Epithelial cell of proximal tubule (primary cell): ENCODE measurements at regions not wholly inside any gene's neighbourhood (a gene's known extent, or its start where the extent isn't known, plus 50 kb on each side); places are given as distances from the start of the nearest gene placed in this dataset.

Source experiments
- DNase-seq: peaks from one replicate; pipeline ENCODE4 v3.0.0-alpha.2; 2011; ENCODE audit warnings: low read depth
- H3K4me3 ChIP-seq: 2 replicates; pipeline ENCODE4 v1.5.1; 2011; ENCODE audit warnings: low read depth, mild to moderate bottlenecking, low read length
- CTCF ChIP-seq: conservative IDR thresholded peaks from 2 replicates; pipeline ENCODE4 v1.5.1; 2012; ENCODE audit warnings: low read depth, mild to moderate bottlenecking, low read length

DNA sequence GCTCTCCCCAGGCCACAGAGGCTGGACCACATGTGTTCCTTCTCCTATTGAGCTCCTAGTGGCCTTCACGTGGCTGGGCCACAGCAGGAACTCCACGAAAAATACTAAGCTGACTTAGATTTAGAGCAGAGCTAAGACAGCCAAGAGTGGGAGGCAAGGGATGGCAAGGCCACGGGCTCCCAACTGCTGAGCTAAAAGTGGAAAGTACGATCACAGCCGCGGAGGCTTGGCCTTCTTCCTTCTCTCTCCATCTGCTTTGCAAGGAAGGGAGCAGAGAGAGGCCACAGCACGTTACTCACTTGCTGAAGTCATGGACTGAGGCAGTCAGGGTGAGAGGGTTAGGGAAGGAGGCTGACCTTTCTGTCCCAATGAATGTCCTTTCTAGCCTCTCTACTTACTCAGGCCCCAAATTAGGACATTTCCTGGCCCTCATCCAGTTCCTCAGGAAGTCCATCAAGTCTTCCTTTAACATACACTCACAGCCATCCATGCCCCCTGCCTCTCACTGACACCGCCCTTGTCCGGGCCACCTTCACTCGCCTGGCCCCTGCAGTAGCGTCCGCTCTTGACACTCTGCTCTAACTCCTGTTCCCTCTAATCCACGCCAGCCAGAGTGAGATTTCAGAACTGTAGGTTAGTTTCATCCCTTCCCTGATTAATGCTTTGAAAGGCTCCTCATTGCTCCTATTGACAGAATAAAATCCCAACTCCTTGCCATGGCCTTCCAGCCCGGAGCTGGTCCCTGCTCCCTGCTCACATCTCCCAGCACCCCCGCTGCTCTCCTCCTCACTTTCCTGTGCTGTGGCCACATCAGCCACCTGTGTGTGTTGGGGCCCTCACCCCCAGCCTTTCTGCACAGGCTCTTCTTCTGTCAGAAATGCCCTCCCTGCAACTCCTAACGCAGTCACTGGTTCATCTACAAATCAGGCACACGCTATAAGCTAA, 204.2 kb downstream of the CYP26B1 start:
- no peak for TF ChIP-seq CTCF
- no peak overlapping the region for H3K4me3 ChIP-seq
- DNase-seq, result no peak

GRCh38 chr2:71941726-71942525, 205.7 kb downstream of the CYP26B1 start:
- no peak for DNase-seq
- no peak for TF ChIP-seq CTCF
- no peak overlapping the region for H3K4me3 ChIP-seq

DNA sequence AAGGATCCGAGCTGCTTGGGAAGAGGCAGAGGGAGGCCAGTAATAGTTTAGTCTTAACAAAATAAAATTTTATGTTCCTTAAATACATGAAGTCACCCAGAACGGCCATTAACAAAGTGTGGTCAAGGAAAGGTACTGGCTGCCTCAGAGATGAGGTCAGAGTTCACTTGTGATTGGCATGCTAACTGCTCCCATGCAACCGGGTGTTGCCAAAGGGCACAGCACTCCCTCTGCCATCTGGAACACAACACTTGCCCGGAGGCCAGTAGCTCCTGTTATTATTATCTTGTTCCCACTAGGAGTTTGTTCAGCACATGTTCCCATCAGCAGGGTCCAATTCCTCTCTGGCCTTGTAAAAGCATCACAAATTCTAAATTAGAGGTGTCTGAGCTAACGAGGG, 207.0 kb downstream of the CYP26B1 start:
- no peak overlapping the region for H3K4me3 ChIP-seq
- TF ChIP-seq CTCF, result no peak
- no peak for DNase-seq

DNA sequence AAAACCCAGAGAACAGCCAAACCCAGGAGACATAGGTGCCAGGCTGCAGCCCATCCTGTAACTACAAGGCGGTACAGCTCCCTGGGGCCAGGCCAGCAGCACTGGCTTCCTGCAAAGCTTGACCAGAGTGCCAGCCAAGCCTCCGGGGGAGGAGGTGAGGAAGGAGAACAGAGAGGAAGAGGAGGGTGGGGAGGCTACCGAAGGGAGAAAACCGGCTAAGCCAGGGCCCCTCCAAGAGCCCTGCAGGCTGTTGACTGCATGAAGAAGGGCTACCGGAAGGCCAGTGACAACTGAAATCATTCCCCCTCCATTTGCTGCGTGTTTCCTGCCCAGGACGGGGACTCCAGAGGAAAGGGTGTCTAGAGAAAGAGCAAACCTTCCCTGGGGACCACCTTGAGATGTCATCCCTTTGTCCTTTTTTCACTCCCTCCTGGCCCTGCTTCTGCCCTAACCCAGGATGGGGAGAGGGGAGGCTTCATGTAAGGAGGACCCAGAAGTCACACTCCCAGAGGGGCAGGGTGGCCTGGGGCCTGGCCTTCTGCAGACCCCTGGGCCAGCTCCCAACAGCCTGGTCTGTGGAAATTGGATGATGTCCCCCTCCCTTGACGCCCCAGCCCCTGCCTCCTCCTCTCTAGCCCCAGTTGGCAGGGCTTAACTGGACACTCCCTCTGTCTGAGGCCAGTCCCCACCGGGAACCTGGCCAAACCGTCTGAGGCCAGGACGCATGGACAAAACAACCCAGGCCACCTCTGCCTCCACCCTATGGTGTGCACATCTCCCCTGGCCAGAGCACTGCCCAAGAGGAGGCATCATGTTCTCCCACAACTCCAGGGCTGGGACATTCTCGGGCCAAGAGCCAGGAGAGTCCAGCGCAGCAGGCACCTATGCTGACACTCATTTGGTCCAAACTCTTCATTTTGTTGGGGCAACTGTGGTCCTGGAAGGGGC, 207.8 kb downstream of the CYP26B1 start:
- no peak for DNase-seq
- H3K4me3 ChIP-seq, result no peak overlapping the region
- no peak for TF ChIP-seq CTCF

DNA sequence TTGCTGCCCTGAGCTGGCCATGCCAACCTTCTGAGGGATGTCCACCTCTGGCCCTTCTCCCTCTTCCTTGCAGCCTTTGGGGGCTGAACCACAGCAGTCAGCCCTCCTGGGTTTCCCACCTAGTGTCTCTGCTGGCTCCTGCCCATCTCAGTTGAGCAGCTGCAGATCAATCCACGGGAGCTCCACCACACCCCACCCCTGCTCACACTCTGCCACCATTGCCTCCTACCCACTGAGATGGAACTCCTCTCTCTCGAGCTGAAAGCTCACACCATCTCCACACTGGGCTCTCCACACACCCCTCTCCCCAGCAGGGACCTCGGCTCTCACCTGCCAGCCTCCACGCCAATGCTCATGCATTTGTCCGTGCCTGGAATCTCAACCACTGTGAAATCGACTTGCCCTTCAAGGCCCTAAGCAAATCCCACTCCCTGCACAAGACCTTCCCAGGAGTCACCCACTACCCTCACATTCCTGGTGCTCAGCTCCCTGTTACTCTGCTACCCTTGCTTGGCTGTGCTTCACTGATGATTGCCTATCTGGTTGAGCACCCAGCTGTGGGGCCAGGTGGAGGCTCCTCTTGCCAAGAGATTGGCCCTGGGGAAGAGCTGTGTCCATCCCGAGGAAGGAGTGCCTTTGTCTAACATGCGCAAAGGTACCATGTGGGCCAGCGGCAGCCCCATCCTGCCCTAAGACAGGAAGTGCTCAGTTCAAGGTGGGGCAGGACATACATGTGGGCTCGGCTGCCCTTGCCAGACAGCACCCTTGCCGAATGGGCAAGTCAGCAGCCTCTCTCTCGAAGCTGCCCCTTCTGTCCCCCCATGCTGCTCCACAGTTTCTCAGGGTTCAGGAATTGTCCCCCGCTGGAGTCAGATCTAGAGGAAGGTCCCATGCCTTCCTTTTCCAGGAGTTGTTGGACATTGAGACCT, 208.7 kb downstream of the CYP26B1 start:
- H3K4me3 ChIP-seq, result no peak overlapping the region
- no peak for DNase-seq
- TF ChIP-seq CTCF, result no peak
